ENCODE measurements at regions not wholly inside any gene's neighbourhood (a gene's known extent, or its start where the extent isn't known, plus 50 kb on each side); places are given as distances from the start of the nearest gene placed in this dataset.

GRCh38 chr11:69984457-69985261 is 93.5 kb upstream of the ANO1 start:
- FAIRE-seq: no peak
- H3K4me2 ChIP-seq: no peak overlapping the region
- H3K4me1 ChIP-seq: 0 out of 3 replicates have a peak, but pooled peaks cover 5% of the 10 kb centered on the region
- TF ChIP-seq MAX (IDR thresholded peaks at IDR 0.05) (no peak), EP300 (IDR thresholded peaks at IDR 0.05) (no peak)
- peak in 1 of 2 experiments; percentile 32; a peak in 3 of 6 replicates for ATAC-seq
- H3K27ac ChIP-seq: no peak overlapping the region
- CTCF ChIA-PET: no interaction called here
- no peak overlapping the region for H3K4me3 ChIP-seq
- POLR2A ChIA-PET: no interaction called here
- H3K9me3 ChIP-seq: no peaks in the 10 kb centered on the region
- DNase-seq (ENCODE audit: low read depth in 1 of 2, low spot score in 1 of 2): no peak
- 74% methylated on average over 23 of the region's 24 CpGs for WGBS (ENCODE audit: missing lambda C conversion rate)

GRCh38 chr11:69985331-69985640 is 92.8 kb upstream of the ANO1 start:
- TF ChIP-seq PBX3 (IDR thresholded peaks at IDR 0.05): no peak
- no peak for TF ChIP-seq MAX (IDR thresholded peaks at IDR 0.05)
- no peak for TF ChIP-seq NR3C1 (IDR thresholded peaks at IDR 0.05)
- TF ChIP-seq, protein P1, sequence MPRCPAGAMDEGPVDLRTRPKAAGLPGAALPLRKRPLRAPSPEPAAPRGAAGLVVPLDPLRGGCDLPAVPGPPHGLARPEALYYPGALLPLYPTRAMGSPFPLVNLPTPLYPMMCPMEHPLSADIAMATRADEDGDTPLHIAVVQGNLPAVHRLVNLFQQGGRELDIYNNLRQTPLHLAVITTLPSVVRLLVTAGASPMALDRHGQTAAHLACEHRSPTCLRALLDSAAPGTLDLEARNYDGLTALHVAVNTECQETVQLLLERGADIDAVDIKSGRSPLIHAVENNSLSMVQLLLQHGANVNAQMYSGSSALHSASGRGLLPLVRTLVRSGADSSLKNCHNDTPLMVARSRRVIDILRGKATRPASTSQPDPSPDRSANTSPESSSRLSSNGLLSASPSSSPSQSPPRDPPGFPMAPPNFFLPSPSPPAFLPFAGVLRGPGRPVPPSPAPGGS (IDR thresholded peaks at IDR 0.05): no peak
- no peak for TF ChIP-seq CHD2 (IDR thresholded peaks at IDR 0.05; ENCODE audit: low read length, partially characterized antibody)
- no peak for TF ChIP-seq KDM5A (IDR thresholded peaks at IDR 0.05)
- TF ChIP-seq, protein P2, sequence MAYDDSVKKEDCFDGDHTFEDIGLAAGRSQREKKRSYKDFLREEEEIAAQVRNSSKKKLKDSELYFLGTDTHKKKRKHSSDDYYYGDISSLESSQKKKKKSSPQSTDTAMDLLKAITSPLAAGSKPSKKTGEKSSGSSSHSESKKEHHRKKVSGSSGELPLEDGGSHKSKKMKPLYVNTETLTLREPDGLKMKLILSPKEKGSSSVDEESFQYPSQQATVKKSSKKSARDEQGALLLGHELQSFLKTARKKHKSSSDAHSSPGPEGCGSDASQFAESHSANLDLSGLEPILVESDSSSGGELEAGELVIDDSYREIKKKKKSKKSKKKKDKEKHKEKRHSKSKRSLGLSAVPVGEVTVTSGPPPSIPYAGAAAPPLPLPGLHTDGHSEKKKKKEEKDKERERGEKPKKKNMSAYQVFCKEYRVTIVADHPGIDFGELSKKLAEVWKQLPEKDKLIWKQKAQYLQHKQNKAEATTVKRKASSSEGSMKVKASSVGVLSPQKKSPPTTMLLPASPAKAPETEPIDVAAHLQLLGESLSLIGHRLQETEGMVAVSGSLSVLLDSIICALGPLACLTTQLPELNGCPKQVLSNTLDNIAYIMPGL (CRISPR knock-in tag; IDR thresholded peaks at IDR 0.05; ENCODE audit: borderline replicate concordance): no peak
- TF ChIP-seq MAZ (IDR thresholded peaks at IDR 0.05; ENCODE audit: borderline replicate concordance, low read depth, low read length): no peak
- no peak for TF ChIP-seq RFX5 (IDR thresholded peaks at IDR 0.05)
- TF ChIP-seq HEYL (CRISPR knock-in tag; IDR thresholded peaks at IDR 0.05): no peak
- TF ChIP-seq FOXS1 (CRISPR knock-in tag; IDR thresholded peaks at IDR 0.05): no peak
- no peak for TF ChIP-seq POLR2A (IDR thresholded peaks at IDR 0.05; ENCODE audit: low read length)
- TF ChIP-seq CHD4 (IDR thresholded peaks at IDR 0.05; ENCODE audit: borderline replicate concordance): no peak
- no peak for TF ChIP-seq EHF (CRISPR knock-in tag; IDR thresholded peaks at IDR 0.05)
- TF ChIP-seq CBX2 (IDR thresholded peaks at IDR 0.05; ENCODE audit: borderline replicate concordance, low read depth): no peak
- no peak for TF ChIP-seq ZSCAN20 (CRISPR knock-in tag; IDR thresholded peaks at IDR 0.05)
- TF ChIP-seq FOSB (CRISPR knock-in tag; IDR thresholded peaks at IDR 0.05): no peak
- TF ChIP-seq FOSL2 (IDR thresholded peaks at IDR 0.05): no peak
- TF ChIP-seq FOSL2 (CRISPR knock-in tag; IDR thresholded peaks at IDR 0.05): no peak
- no peak for TF ChIP-seq TFCP2L1 (CRISPR knock-in tag; IDR thresholded peaks at IDR 0.05)
- TF ChIP-seq HOXA7 (CRISPR knock-in tag; IDR thresholded peaks at IDR 0.05): no peak
- Histone ChIP-seq H3K9me3 (no peaks in the 10 kb centered on the region), H3K27ac (peak overlapping the region in 1 of 2 experiments; percentile 44; a peak in 1 of 6 replicates), H3K4me3 (0 out of 3 replicates have a peak overlapping the region, but pooled peaks have one; percentile 18), H3K4me1 (0 out of 3 replicates have a peak, but pooled peaks cover 5% of the 10 kb centered on the region), H3K4me2 (peak overlapping the region; percentile 70)
- ChIA-PET CTCF (no interaction called here), POLR2A (no interaction called here)
- DNase-seq (ENCODE audit: low read depth in 1 of 2, low spot score in 1 of 2) (no peak), FAIRE-seq (no peak), ATAC-seq (no peak)
- WGBS (ENCODE audit: missing lambda C conversion rate): 25% methylated on average over 3 of the region's 15 CpGs

Data from A549 (cell line).